ENCODE measurements at regions not wholly inside any gene's neighbourhood (a gene's known extent, or its start where the extent isn't known, plus 50 kb on each side); places are given as distances from the start of the nearest gene placed in this dataset.

GRCh38 chr6:8535519-8535918, 100.2 kb upstream of the SLC35B3 start:
- no peak for DNase-seq

- no peak for DNase-seq
These were observed 95.6 kb upstream of the SLC35B3 start for GRCh38 chr6:8530785-8531435.

- DNase-seq: no peak
These were observed 93.9 kb upstream of the SLC35B3 start for GRCh38 chr6:8529250-8529649.

GRCh38 chr6:8527818-8528217, 92.5 kb upstream of the SLC35B3 start:
- no peak for DNase-seq

- no peak for DNase-seq
These were observed 91.3 kb upstream of the SLC35B3 start for GRCh38 chr6:8526624-8527023.

GRCh38 chr6:8525370-8525769, 90.0 kb upstream of the SLC35B3 start:
- DNase-seq: no peak

GRCh38 chr6:8513174-8513573, 77.8 kb upstream of the SLC35B3 start:
- DNase-seq: no peak

GRCh38 chr6:8507286-8507685, 71.9 kb upstream of the SLC35B3 start:
- no peak for DNase-seq

GRCh38 chr6:8506126-8506525, 70.8 kb upstream of the SLC35B3 start:
- no peak for DNase-seq

GRCh38 chr6:8499540-8499939, 64.2 kb upstream of the SLC35B3 start:
- no peak for DNase-seq

GRCh38 chr6:8494730-8495129, 59.4 kb upstream of the SLC35B3 start:
- DNase-seq: no peak

GRCh38 chr6:8492536-8493133, 57.3 kb upstream of the SLC35B3 start:
- DNase-seq: no peak
